GM13976 (cell line): ENCODE measurements at regions not wholly inside any gene's neighbourhood (a gene's known extent, or its start where the extent isn't known, plus 50 kb on each side); places are given as distances from the start of the nearest gene placed in this dataset.

ENCODE experiments used
- DNase-seq: peaks from one replicate; pipeline ENCODE4 v3.0.0; 2012; ENCODE audit warnings: low spot score
- in situ Hi-C: fragments of 300-500 bp; cut with MboI; formaldehyde crosslinking; loops from one replicate; pipeline ENCODE4 v1.12.0; 2022; ENCODE audit warnings: low sequenced_read_pairs, mixed read lengths, inconsistent platforms; ENCODE audit not compliant: unreplicated experiment
- TF ChIP-seq, protein P1 (sequence below): IDR thresholded peaks from 2 replicates; pipeline ENCODE4 v1.5.1; 2012; ENCODE audit warnings: borderline replicate concordance, mild to moderate bottlenecking; ENCODE audit not compliant: insufficient read depth; ENCODE audit errors: extremely low read depth, missing control alignments, control extremely low read depth

DNA sequence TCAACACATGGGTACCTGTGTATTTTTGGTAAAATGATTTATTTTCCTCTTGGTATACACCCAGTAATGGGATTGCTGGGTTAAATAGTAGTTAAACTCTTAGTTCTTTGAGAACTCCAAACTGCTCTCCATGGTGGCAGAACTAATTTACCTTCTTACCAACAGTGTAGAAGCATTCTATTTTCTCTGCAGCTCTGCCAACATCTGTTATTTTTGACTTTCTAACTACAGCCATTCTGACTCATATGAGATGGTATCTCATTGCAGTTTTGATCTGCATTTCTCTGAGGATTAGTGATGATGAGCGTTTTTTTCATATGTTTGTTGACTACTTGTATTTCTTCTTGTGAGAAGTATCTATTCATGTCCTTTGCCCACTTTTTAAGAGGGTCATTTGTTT lies 180.6 kb downstream of the FSIP2 start:
- no peak for DNase-seq
- in situ Hi-C loops = no loop called here
- TF ChIP-seq, protein P1, sequence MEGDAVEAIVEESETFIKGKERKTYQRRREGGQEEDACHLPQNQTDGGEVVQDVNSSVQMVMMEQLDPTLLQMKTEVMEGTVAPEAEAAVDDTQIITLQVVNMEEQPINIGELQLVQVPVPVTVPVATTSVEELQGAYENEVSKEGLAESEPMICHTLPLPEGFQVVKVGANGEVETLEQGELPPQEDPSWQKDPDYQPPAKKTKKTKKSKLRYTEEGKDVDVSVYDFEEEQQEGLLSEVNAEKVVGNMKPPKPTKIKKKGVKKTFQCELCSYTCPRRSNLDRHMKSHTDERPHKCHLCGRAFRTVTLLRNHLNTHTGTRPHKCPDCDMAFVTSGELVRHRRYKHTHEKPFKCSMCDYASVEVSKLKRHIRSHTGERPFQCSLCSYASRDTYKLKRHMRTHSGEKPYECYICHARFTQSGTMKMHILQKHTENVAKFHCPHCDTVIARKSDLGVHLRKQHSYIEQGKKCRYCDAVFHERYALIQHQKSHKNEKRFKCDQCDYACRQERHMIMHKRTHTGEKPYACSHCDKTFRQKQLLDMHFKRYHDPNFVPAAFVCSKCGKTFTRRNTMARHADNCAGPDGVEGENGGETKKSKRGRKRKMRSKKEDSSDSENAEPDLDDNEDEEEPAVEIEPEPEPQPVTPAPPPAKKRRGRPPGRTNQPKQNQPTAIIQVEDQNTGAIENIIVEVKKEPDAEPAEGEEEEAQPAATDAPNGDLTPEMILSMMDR = no peak

GRCh38 chr2:185921048-185921756 lies 182.6 kb downstream of the FSIP2 start:
- DNase-seq = no peak
- in situ Hi-C loops = no loop called here
- TF ChIP-seq, protein P1 = no peak

- TF ChIP-seq, protein P1 = no peak
- DNase-seq = no peak
- in situ Hi-C loops = no loop called here
Observed at GRCh38 chr2:185934232-185934631, 195.6 kb downstream of the FSIP2 start.

DNA sequence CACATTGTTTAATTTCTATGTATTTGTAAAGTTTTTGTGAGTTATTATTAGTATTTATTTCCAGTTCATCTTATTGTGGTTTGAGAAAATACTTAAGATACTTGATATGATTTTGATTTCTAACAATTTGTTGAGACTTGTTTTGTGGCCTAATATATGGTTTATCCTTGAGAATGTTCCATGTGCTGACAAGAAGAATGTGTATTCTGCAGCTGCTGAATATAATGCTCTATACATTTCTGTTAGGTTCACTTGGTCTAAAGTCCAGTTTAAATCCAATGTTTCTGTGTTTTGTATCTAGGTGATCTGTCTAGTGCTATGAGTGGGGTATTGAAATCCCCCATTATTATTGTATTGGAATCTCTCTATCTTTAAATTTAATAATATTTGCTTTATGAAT lies 201.3 kb downstream of the FSIP2 start:
- no peak for DNase-seq
- in situ Hi-C loops = no loop called here
- TF ChIP-seq, protein P1 = no peak

DNA sequence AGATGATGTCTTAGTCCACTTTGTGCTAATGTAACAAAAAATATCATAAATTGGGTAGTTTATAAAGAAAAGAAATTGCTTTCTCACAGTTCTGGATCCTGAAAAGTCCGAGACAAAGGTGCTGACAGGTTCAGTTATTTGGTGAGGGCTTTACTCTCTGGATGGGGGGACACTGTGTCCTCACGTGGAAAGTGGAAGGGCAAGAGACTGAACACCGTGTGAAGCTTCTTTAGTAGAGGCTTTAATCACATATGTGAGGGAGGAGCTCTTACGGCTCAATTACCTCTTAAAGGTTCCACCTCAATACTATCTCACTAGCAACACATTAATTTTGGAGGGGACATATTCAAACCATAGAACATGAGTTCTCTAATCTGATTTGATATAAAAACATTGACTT lies 204.3 kb downstream of the FSIP2 start:
- DNase-seq = no peak
- in situ Hi-C loops = no loop called here
- TF ChIP-seq, protein P1 = no peak

DNA sequence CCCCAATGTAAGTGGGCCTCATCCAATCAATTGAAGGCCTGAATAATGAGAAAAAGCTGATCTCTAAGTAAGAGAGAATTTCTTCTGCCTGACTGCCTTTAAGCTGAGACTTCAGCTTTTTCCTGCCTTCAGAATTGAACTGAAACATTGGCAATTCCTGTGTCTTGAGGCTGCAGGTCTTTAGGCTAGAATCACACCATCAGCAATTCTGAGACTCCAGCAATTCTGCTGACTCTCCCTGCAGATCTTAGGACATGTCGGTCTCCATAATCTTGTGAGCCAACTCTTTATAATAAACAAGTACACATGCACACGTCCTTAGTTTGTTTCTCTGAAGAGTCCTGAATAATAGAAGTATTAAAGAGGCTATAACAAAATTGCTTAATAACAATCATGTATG lies 209.1 kb downstream of the FSIP2 start:
- in situ Hi-C loops = no loop called here
- TF ChIP-seq, protein P1 = no peak
- no peak for DNase-seq

- in situ Hi-C loops = loop anchor here (25.0 kb wide), 1 partner anchor 510 kb away; no protein-coding TSS in a partner anchor
- DNase-seq = no peak
- TF ChIP-seq, protein P1 = no peak
Observed at GRCh38 chr2:185952100-185952499, 213.5 kb downstream of the FSIP2 start.
